ENCODE measurements at regions not wholly inside any gene's neighbourhood (a gene's known extent, or its start where the extent isn't known, plus 50 kb on each side); places are given as distances from the start of the nearest gene placed in this dataset.

DNA sequence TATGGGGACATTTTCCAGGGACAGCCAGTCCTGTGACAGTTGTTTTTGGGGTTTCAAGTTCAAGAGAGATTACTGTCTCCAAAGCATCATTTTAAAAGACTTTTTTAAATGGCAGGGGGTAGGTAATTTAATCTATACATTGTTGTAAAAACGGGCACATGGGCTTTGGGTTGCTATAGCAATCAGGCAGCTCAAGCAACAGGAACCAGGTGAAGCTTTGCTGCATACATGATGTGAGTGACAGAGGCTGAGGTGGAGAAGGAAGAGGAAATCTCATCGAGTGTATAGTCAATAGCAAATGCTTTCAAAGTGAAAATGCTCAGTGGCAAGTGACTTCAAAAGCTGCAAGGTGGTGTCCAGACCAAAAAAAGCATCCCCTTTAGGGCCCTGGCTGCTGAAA, 277.4 kb upstream of the JAG1 start:
- no peaks in the 10 kb centered on the region for H3K36me3 ChIP-seq (ENCODE audit: control insufficient read depth in 1 of 2, insufficient read depth in 2 of 2, low read depth in 1 of 2, low read length in 2 of 2)
- H3K23ac ChIP-seq (ENCODE audit: low read length in 2 of 2) = no peak overlapping the region
- no peak overlapping the region for H3K18ac ChIP-seq (ENCODE audit: low read depth in 1 of 2, low read length in 2 of 2)
- H4K91ac ChIP-seq (ENCODE audit: low read length) = no peak overlapping the region
- H2AK5ac ChIP-seq (ENCODE audit: low read length, severe bottlenecking) = no peak overlapping the region
- no peaks in the 10 kb centered on the region for H3K27me3 ChIP-seq (ENCODE audit: control insufficient read depth in 1 of 2, insufficient read depth in 1 of 2, low read length in 2 of 2)
- peak overlapping the region in 1 of 2 experiments; percentile 15 for H3K14ac ChIP-seq (ENCODE audit: low read length in 2 of 2)
- H3K79me1 ChIP-seq (replicated peaks; ENCODE audit: low read length, poor library complexity, severe bottlenecking) = no peaks in the 10 kb centered on the region
- H3K4me1 ChIP-seq (ENCODE audit: control insufficient read depth, insufficient read depth, low read depth, low read length) = peaks cover 2% of the 10 kb centered on the region
- H2BK12ac ChIP-seq (ENCODE audit: low read length in 2 of 2) = no peak overlapping the region
- no peak overlapping the region for H3K4me2 ChIP-seq (ENCODE audit: low read length, poor library complexity, severe bottlenecking)
- no peak overlapping the region for H2AFZ ChIP-seq (ENCODE audit: low read depth, low read length)
- H2BK15ac ChIP-seq (ENCODE audit: low read depth, poor library complexity, severe bottlenecking) = no peak overlapping the region
- DNase-seq = no peak
- H3K9ac ChIP-seq (ENCODE audit: low read length) = no peak overlapping the region
- no peak overlapping the region for H3K4me3 ChIP-seq (ENCODE audit: insufficient read depth in 1 of 2, low read depth in 1 of 2, low read length in 2 of 2)
- 74% methylated on average over 2 of the region's 2 CpGs for WGBS
- no peak overlapping the region for H2BK120ac ChIP-seq (ENCODE audit: low read depth, low read length)
- H3K4ac ChIP-seq (ENCODE audit: low read depth in 1 of 2, low read length in 2 of 2) = no peak overlapping the region
- no peak overlapping the region for H3K27ac ChIP-seq (ENCODE audit: low read length, poor library complexity, severe bottlenecking)
- no peaks in the 10 kb centered on the region for H3K9me3 ChIP-seq (ENCODE audit: control insufficient read depth, low read length)
- H2BK5ac ChIP-seq (ENCODE audit: low read depth, low read length, poor library complexity, severe bottlenecking) = no peak overlapping the region
- no peak overlapping the region for H4K8ac ChIP-seq (ENCODE audit: low read length)

GRCh38 chr20:10951904-10952303, 278.1 kb upstream of the JAG1 start:
- no peak overlapping the region for H3K23ac ChIP-seq (ENCODE audit: low read length in 2 of 2)
- H3K27ac ChIP-seq (ENCODE audit: low read length, poor library complexity, severe bottlenecking) = no peak overlapping the region
- H3K27me3 ChIP-seq (ENCODE audit: control insufficient read depth in 1 of 2, insufficient read depth in 1 of 2, low read length in 2 of 2) = no peaks in the 10 kb centered on the region
- H2BK12ac ChIP-seq (ENCODE audit: low read length in 2 of 2) = no peak overlapping the region
- H3K9me3 ChIP-seq (ENCODE audit: control insufficient read depth, low read length) = no peaks in the 10 kb centered on the region
- H4K91ac ChIP-seq (ENCODE audit: low read length) = no peak overlapping the region
- no peak overlapping the region for H3K18ac ChIP-seq (ENCODE audit: low read depth in 1 of 2, low read length in 2 of 2)
- DNase-seq = no peak
- H3K9ac ChIP-seq (ENCODE audit: low read length) = no peak overlapping the region
- no peaks in the 10 kb centered on the region for H3K36me3 ChIP-seq (ENCODE audit: control insufficient read depth in 1 of 2, insufficient read depth in 2 of 2, low read depth in 1 of 2, low read length in 2 of 2)
- peaks cover 2% of the 10 kb centered on the region for H3K4me1 ChIP-seq (ENCODE audit: control insufficient read depth, insufficient read depth, low read depth, low read length)
- no peak overlapping the region for H3K14ac ChIP-seq (ENCODE audit: low read length in 2 of 2)
- H2BK120ac ChIP-seq (ENCODE audit: low read depth, low read length) = no peak overlapping the region
- H4K8ac ChIP-seq (ENCODE audit: low read length) = no peak overlapping the region
- H3K4me3 ChIP-seq (ENCODE audit: insufficient read depth in 1 of 2, low read depth in 1 of 2, low read length in 2 of 2) = no peak overlapping the region
- no peak overlapping the region for H2BK15ac ChIP-seq (ENCODE audit: low read depth, poor library complexity, severe bottlenecking)
- no peaks in the 10 kb centered on the region for H3K79me1 ChIP-seq (replicated peaks; ENCODE audit: low read length, poor library complexity, severe bottlenecking)
- no peak overlapping the region for H3K4ac ChIP-seq (ENCODE audit: low read depth in 1 of 2, low read length in 2 of 2)
- no peak overlapping the region for H2BK5ac ChIP-seq (ENCODE audit: low read depth, low read length, poor library complexity, severe bottlenecking)
- H2AK5ac ChIP-seq (ENCODE audit: low read length, severe bottlenecking) = no peak overlapping the region
- H3K4me2 ChIP-seq (ENCODE audit: low read length, poor library complexity, severe bottlenecking) = no peak overlapping the region
- 80% methylated on average over 1 of the region's 1 CpG for WGBS
- no peak overlapping the region for H2AFZ ChIP-seq (ENCODE audit: low read depth, low read length)

DNA sequence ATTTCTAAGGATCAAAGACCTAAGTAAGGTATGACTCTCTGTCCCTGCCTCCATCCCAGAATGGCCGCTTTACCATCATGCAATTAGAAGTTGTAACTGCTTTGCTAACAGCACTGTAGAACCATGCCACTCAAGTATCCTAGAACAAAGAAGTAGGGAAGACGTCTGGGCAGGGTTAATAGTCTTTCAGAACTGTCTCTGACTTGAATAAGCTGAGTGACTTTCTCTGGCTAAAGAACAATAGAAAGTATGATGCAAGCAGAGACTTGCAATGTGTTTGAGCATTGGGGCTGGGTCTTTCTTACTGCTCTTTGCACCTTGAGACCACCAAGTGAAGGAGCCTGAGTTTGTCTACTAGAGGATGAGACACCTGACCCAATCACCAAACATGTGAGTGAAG, 279.6 kb upstream of the JAG1 start:
- Histone ChIP-seq H3K9ac (ENCODE audit: low read length) (no peak overlapping the region), H2BK12ac (ENCODE audit: low read length in 2 of 2) (no peak overlapping the region), H3K36me3 (ENCODE audit: control insufficient read depth in 1 of 2, insufficient read depth in 2 of 2, low read depth in 1 of 2, low read length in 2 of 2) (no peaks in the 10 kb centered on the region), H2BK5ac (ENCODE audit: low read depth, low read length, poor library complexity, severe bottlenecking) (no peak overlapping the region), H4K8ac (ENCODE audit: low read length) (no peak overlapping the region), H2AK5ac (ENCODE audit: low read length, severe bottlenecking) (no peak overlapping the region), H3K4ac (ENCODE audit: low read depth in 1 of 2, low read length in 2 of 2) (no peak overlapping the region), H3K4me3 (ENCODE audit: insufficient read depth in 1 of 2, low read depth in 1 of 2, low read length in 2 of 2) (no peak overlapping the region), H4K91ac (ENCODE audit: low read length) (no peak overlapping the region), H3K4me2 (ENCODE audit: low read length, poor library complexity, severe bottlenecking) (no peak overlapping the region), H2AFZ (ENCODE audit: low read depth, low read length) (no peak overlapping the region), H3K4me1 (ENCODE audit: control insufficient read depth, insufficient read depth, low read depth, low read length) (peaks cover 2% of the 10 kb centered on the region), H2BK120ac (ENCODE audit: low read depth, low read length) (no peak overlapping the region), H3K79me1 (replicated peaks; ENCODE audit: low read length, poor library complexity, severe bottlenecking) (no peaks in the 10 kb centered on the region), H3K23ac (ENCODE audit: low read length in 2 of 2) (no peak overlapping the region), H3K27ac (ENCODE audit: low read length, poor library complexity, severe bottlenecking) (no peak overlapping the region), H2BK15ac (ENCODE audit: low read depth, poor library complexity, severe bottlenecking) (no peak overlapping the region), H3K9me3 (ENCODE audit: control insufficient read depth, low read length) (no peaks in the 10 kb centered on the region), H3K14ac (ENCODE audit: low read length in 2 of 2) (no peak overlapping the region), H3K18ac (ENCODE audit: low read depth in 1 of 2, low read length in 2 of 2) (no peak overlapping the region), H3K27me3 (ENCODE audit: control insufficient read depth in 1 of 2, insufficient read depth in 1 of 2, low read length in 2 of 2) (no peaks in the 10 kb centered on the region)
- WGBS = 65% methylated on average over 2 of the region's 2 CpGs
- DNase-seq = no peak

DNA sequence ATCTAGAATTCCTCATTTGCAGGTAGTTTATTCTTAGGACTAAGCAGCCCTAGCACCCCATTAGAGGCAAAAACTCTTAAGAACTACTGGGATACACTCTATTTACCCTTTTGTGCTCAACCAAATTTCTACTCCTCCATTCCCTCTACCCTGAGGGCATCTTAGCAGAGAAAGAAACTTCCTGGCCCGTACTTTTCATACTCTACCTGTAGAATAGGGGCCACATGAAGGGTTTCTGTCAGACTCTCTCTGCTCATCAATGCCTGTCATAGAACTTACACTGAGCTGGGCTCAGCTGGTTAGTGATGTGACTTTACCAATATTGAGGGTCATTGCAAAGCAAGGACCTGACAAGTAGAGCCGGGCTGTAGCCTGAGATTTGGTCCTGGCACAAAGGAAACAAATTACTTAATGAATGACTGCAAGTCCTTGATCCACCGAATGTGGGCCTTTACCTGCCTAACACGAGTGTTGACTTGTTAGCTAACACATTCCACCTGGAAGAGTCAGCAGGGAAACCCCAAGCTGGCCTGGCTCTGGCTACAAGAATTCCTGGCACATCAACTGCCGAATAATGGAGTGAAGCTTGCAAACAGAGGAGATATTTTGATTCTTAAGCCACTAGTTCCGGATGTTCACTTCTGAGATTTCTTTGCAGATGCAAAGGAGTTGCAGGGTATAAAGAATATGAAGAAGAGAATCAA, 280.5 kb upstream of the JAG1 start:
- H3K9me3 ChIP-seq (ENCODE audit: control insufficient read depth, low read length) = no peaks in the 10 kb centered on the region
- H2BK5ac ChIP-seq (ENCODE audit: low read depth, low read length, poor library complexity, severe bottlenecking) = no peak overlapping the region
- H4K8ac ChIP-seq (ENCODE audit: low read length) = no peak overlapping the region
- no peak overlapping the region for H3K14ac ChIP-seq (ENCODE audit: low read length in 2 of 2)
- no peak overlapping the region for H2BK15ac ChIP-seq (ENCODE audit: low read depth, poor library complexity, severe bottlenecking)
- H3K27ac ChIP-seq (ENCODE audit: low read length, poor library complexity, severe bottlenecking) = no peak overlapping the region
- no peak overlapping the region for H3K9ac ChIP-seq (ENCODE audit: low read length)
- no peaks in the 10 kb centered on the region for H3K27me3 ChIP-seq (ENCODE audit: control insufficient read depth in 1 of 2, insufficient read depth in 1 of 2, low read length in 2 of 2)
- H3K4me1 ChIP-seq (ENCODE audit: control insufficient read depth, insufficient read depth, low read depth, low read length) = peaks cover 2% of the 10 kb centered on the region
- no peak overlapping the region for H2AFZ ChIP-seq (ENCODE audit: low read depth, low read length)
- no peak overlapping the region for H4K91ac ChIP-seq (ENCODE audit: low read length)
- H3K4me2 ChIP-seq (ENCODE audit: low read length, poor library complexity, severe bottlenecking) = no peak overlapping the region
- no peak overlapping the region for H2AK5ac ChIP-seq (ENCODE audit: low read length, severe bottlenecking)
- H3K18ac ChIP-seq (ENCODE audit: low read depth in 1 of 2, low read length in 2 of 2) = peak overlapping the region in 1 of 2 experiments; percentile 21
- no peaks in the 10 kb centered on the region for H3K36me3 ChIP-seq (ENCODE audit: control insufficient read depth in 1 of 2, insufficient read depth in 2 of 2, low read depth in 1 of 2, low read length in 2 of 2)
- H3K23ac ChIP-seq (ENCODE audit: low read length in 2 of 2) = no peak overlapping the region
- H3K79me1 ChIP-seq (replicated peaks; ENCODE audit: low read length, poor library complexity, severe bottlenecking) = no peaks in the 10 kb centered on the region
- peak overlapping the region in 1 of 2 experiments; percentile 6 for H3K4ac ChIP-seq (ENCODE audit: low read depth in 1 of 2, low read length in 2 of 2)
- DNase-seq = no peak
- H3K4me3 ChIP-seq (ENCODE audit: insufficient read depth in 1 of 2, low read depth in 1 of 2, low read length in 2 of 2) = no peak overlapping the region
- H2BK120ac ChIP-seq (ENCODE audit: low read depth, low read length) = no peak overlapping the region
- WGBS = 94% methylated on average over 6 of the region's 6 CpGs
- peak overlapping the region; percentile 56 to 63 for H2BK12ac ChIP-seq (ENCODE audit: low read length in 2 of 2)

Data from mesenchymal stem cell (in vitro differentiated cells and primary cell).